HCEC 1CT (cell line): ENCODE measurements at regions not wholly inside any gene's neighbourhood (a gene's known extent, or its start where the extent isn't known, plus 50 kb on each side); places are given as distances from the start of the nearest gene placed in this dataset.
A peak's percentile ranks its signal among the peaks of the same experiment; 100 is the strongest.

Experiments used
- DNase-seq: peaks from one replicate; pipeline ENCODE4 v3.0.0-alpha.2; 2017

- DNase-seq = no peak
Observed at GRCh38 chr9:119974026-119974425, 604.8 kb upstream of the BRINP1 start.

DNA sequence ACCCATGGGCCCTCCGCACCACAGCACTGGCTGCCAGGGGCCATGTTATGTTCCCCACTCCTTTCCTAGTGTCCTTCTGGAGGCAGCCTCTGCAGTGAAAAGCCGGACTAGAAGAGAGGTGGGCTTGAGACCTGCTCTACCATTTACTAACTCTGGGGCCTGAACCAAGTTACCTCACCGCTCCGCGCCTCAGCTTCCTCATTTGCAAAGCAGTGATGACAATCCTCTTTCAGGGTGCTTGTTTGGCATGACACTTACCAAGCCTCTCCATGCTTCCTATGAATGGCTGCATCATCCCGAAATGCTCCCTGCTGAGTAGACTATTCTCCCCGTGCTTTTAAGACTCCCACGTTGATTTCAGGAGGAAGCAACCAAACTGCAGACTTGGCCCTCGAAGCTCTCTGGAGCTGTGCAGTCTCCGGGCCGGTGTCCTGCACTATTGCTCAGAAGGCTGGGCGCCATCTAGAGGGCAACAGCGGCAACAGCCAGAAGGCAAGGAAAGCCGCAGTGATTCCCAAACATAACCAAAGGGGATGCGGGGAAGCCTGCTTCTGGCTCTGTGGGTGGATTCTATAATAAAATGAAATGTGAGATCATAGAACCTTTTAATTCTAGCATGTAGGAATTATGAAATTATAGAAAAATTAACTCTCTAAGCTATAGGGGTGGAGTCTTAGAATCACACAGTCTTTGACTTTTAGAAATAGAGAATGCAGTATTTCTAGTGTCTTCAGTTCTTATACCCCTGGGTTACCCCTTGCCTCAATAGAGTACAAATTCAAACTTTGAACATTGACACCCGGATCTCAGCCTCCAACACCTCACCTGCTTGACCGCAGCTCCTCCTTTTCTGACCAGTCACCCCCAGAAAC is 599.8 kb upstream of the BRINP1 start:
- peak; percentile 45 for DNase-seq

DNA sequence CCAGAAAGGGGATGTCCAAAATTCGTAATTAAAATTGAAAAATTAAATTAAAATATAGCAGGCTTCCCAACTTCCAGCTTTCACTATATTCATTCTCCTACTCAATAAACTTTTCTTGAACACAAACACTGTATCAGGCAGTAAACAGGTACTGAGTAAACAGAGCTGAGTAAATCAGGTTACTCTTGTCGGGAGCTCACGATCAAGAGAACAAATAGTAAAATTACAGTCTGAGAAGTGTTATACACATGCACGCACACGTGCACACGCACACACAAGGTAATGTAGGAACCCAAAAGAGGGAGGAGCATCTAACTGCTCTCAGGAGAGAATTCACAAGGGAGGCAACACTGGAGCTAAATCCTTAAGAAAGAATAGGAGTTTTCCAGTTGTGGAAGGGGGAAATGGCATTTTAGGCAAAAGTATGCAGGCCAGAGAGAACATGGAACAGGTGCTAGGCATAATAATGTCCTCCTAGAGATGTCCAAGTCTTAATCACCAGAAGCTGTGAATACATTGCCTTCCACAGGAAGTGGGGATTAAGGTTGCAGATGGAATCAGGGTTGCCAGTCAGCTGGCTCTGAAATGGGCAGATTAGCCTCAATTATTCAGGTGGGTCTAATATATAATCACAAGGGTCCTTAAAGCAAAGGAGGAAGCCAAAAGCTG is 598.8 kb upstream of the BRINP1 start:
- DNase-seq = no peak

- peak; percentile 62 for DNase-seq
Observed at GRCh38 chr9:119963798-119964372, 594.6 kb upstream of the BRINP1 start.

DNA sequence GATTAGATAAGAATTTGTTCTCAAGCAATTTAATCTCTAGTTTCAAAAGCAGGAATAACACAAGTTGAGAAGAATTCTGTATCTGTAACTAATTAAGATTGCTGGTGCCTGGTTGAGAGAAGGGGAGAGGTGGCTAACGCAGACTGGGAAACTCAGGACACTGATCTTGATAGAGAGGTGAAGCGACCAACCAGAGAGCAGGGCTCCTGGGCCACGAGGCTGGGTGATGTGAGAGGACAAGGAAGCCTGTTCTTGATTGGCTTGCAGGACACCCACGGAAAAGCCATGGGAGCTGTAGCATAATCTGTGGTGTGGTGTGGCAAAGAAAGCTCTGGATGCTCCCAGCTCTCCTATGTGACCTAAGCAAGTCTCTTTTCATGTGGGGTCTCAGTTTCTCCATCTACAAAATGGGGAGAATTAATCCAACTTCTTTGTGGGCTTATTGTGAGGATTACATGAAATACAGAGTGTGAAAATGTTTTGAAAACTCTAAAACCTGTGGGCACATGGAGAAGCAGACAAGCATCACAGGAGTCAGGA is 594.1 kb upstream of the BRINP1 start:
- DNase-seq = peak; percentile 32

DNA sequence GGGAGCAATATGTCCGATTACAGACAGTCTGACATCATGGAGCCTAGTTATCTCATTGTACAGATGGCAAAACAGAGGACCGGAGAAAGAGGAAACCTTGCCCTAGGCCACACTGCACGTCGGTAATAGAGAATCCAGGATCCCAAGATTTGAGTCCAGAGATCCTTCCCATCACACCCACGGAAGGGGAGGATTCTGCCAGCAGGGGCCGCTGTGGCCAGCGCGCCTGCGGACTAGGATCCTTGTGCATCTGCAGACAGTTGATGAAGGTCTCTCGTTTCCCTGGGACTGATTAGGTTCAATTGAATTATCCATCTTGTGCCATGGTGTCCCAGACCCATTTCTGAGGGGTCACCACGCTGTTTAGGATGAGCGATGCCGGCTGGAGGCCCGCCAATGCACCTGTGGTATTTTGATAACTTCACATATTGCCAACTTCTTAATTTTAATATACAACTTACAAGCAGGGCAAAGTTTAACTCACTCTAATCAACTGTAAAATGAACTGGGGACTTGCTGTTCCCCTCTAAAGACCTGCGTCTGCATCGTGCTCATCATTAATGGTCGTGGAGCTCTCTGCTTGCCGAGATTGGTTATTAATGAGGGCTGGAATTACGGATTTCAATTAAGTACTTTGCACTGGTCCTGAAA is 592.7 kb upstream of the BRINP1 start:
- DNase-seq = peak; percentile 3

DNA sequence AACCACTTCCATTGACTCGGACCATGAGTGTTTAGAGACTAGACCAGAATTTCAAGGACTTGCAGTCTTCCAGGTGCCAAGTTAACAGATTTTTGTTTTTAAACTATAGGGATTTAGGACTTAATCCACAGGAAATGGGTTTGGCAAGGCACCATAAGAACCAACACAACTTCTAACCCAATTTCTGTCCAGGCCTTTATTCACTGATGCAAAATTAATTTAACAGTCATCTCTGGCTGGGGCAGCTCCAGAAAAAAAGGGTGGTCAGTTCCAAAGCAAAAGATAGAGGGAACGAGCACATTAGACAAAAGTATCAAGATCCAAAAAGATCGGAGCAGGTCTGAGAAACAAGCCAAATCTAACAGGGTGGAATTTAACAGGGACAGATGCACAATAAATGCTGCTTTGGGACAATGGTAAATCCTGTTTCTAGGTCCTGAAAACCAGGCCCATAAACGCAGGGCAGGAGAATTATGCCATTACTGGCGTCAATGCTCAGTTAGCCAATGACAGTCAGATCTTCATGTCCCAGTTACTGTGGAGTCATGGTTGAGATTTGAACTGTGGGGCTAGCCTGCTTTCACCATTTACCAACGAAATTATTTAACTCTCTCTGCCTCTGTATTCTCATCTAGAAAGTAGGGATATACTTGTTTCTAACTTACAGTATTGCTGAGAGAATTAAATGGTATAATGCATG is 590.8 kb upstream of the BRINP1 start:
- DNase-seq = no peak

- DNase-seq = no peak
Observed at GRCh38 chr9:119956111-119956510, 586.9 kb upstream of the BRINP1 start.

- no peak for DNase-seq
Observed at GRCh38 chr9:119955276-119955675, 586.0 kb upstream of the BRINP1 start.

DNA sequence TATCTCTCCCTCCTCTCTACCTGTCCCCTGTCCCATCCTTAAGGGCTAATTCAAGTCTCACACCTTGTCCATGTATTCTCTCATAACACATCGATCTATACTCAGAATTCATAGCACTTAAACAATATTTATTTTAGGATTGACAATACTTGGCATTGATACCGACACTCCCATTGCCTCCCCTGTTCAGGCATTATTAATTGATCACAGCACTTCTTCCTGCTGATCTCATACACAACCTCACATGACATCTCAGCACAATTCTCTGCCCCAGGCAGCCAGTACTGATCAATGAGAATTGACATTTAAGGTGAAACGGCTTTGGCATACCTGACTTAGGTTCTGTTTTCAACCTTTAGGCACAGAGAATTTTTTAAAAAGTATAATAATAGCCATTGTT is 582.4 kb upstream of the BRINP1 start:
- DNase-seq = no peak

- DNase-seq = no peak
Observed at GRCh38 chr9:119951090-119951489, 581.9 kb upstream of the BRINP1 start.

GRCh38 chr9:119945686-119946085 is 576.5 kb upstream of the BRINP1 start:
- no peak for DNase-seq

- no peak for DNase-seq
Observed at GRCh38 chr9:119941091-119941490, 571.9 kb upstream of the BRINP1 start.

GRCh38 chr9:119938871-119939270 is 569.6 kb upstream of the BRINP1 start:
- DNase-seq = no peak

- DNase-seq = no peak
Observed at GRCh38 chr9:119934497-119934896, 565.3 kb upstream of the BRINP1 start.

GRCh38 chr9:119933191-119933590 is 564.0 kb upstream of the BRINP1 start:
- DNase-seq = no peak

GRCh38 chr9:119924736-119925135 is 555.5 kb upstream of the BRINP1 start:
- DNase-seq = no peak

DNA sequence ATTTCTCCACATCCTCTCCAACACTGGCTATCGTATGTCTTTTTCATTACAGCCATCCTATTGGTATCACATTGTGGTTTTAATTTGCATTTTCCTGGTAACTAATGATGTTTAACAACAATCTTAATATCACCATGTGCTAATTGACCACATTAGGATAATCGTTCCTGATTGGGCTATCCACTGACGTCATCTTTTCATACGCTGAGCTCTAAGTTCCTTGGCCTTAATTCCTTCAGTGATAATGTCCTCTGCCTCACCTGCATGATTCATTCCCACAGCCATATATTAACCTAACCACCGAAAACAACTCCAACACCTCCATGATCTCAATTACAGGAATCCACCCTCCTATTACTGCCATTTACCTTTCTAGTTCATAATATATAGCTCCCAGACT is 547.9 kb upstream of the BRINP1 start:
- no peak for DNase-seq

DNA sequence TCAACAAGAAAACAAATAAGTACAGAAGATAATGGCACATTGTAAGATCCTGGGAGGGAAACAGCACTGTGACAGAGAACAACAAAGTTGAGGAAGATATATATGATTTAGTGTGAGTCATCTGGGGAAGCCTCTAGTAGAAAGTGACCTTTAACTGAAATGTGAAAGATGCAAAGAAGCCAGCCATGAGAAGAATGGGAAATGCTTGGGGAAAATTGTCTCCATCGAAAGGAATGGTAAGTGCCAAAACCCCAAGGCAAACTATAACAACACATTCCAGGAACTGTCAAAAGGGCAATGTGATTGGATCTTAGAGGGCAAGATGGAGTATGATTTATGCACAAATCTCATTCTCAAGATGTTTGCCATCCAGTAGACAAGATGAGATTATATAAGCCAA is 537.8 kb upstream of the BRINP1 start:
- no peak for DNase-seq

GRCh38 chr9:119905724-119906123 is 536.5 kb upstream of the BRINP1 start:
- DNase-seq = no peak

DNA sequence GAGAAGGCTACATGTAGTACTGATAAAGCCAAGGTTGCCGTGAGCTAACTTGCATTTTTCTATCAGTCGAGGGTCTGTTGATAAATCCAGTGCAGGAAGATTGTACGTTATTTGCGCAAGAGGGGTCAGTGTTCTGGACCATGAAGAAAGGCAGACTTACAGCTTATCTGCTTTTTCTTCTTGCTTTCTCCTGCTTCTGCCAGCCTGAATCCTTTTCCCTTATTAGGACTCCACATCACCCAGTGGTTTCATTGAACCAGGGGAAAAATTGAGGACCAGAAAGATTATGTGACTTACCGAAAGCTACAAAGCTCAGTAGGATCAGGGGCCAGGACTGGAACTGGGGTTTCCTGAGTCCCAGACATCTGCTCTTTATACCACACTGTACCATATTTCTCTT is 534.6 kb upstream of the BRINP1 start:
- DNase-seq = no peak

GRCh38 chr9:119902611-119903010 is 533.4 kb upstream of the BRINP1 start:
- no peak for DNase-seq

GRCh38 chr9:119898316-119898715 is 529.1 kb upstream of the BRINP1 start:
- DNase-seq = no peak
